ENCODE measurements at regions not wholly inside any gene's neighbourhood (a gene's known extent, or its start where the extent isn't known, plus 50 kb on each side); places are given as distances from the start of the nearest gene placed in this dataset.

DNA sequence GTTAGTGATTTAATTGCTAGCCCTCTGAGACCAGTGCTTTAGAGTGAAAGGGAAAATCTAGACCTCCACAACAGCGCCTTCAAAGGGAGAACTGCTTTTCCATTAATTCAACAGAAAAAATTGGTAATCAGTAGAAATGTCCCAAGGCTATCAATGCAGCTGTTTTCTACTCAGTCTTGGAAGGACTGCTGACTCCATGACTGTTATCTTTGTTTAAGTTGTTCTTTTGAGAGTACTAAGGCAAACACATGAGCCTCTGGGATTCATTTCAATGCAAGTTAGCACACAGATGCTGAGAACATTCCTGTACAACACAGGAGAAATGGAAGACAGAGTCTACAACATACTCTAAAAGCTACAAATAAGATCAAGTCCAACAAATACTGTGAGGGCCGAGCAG lies 301.7 kb upstream of the PTCHD4 start:
- in situ Hi-C loops (cut with MboI) (no loop called here), intact Hi-C loops (cut with micrococcal nuclease; ENCODE audit: unreplicated experiment) (no loop called here)
- POLR2A ChIA-PET: no interaction called here
- TF ChIP-seq ZBTB11 (CRISPR knock-in tag; IDR thresholded peaks at IDR 0.05): no peak
- TF ChIP-seq, protein P1, sequence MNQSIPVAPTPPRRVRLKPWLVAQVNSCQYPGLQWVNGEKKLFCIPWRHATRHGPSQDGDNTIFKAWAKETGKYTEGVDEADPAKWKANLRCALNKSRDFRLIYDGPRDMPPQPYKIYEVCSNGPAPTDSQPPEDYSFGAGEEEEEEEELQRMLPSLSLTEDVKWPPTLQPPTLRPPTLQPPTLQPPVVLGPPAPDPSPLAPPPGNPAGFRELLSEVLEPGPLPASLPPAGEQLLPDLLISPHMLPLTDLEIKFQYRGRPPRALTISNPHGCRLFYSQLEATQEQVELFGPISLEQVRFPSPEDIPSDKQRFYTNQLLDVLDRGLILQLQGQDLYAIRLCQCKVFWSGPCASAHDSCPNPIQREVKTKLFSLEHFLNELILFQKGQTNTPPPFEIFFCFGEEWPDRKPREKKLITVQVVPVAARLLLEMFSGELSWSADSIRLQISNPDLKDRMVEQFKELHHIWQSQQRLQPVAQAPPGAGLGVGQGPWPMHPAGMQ (IDR thresholded peaks at IDR 0.05; ENCODE audit: borderline replicate concordance): no peak
- no peak for TF ChIP-seq NRF1 (conservative IDR thresholded peaks at IDR 0.05; ENCODE audit: low read depth, low read length)
- no peak for TF ChIP-seq LARP7 (IDR thresholded peaks at IDR 0.05)
- Histone ChIP-seq H3K4me1 (ENCODE audit: control insufficient read depth, insufficient read depth, low read length) (no peaks in the 10 kb centered on the region), H3K79me2 (ENCODE audit: control insufficient read depth, insufficient read depth, low read length) (no peaks in the 10 kb centered on the region), H3K4me3 (no peak overlapping the region), H4K20me1 (ENCODE audit: control insufficient read depth, insufficient read depth) (no peaks in the 10 kb centered on the region), H3K4me2 (ENCODE audit: control insufficient read depth, insufficient read depth) (no peak overlapping the region), H3K9ac (ENCODE audit: control insufficient read depth, insufficient read depth, low read length) (no peak overlapping the region), H3K27me3 (replicated peaks in 1 of 2; ENCODE audit: control insufficient read depth in 2 of 2, insufficient read depth in 2 of 2, low read length in 1 of 2) (no peaks in the 10 kb centered on the region), H3K27ac (ENCODE audit: control insufficient read depth, insufficient read depth) (no peak overlapping the region), H2AFZ (ENCODE audit: control insufficient read depth, low read depth, low read length) (no peak overlapping the region), H3K9me3 (replicated peaks; ENCODE audit: control insufficient read depth, insufficient read depth, low read length) (no peaks in the 10 kb centered on the region), H3K36me3 (ENCODE audit: control insufficient read depth in 2 of 2, insufficient read depth in 2 of 2, low read length in 1 of 2) (no peaks in the 10 kb centered on the region)
- SMC1A ChIA-PET (ENCODE audit: uncharacterized antibody, unreplicated experiment): no interaction called here
- RAD21 ChIA-PET (ENCODE audit: unreplicated experiment): no interaction called here
- DNase-seq (ENCODE audit: low read depth, low spot score) (no peak), FAIRE-seq (no peak), ATAC-seq (no peak)
- no TSS peak for BruUV-seq (replicated peaks)
- CTCF ChIA-PET: no interaction called here
- WGBS (ENCODE audit: insufficient coverage, insufficient replicate concordance, low lambda C conversion rate, missing lambda C conversion rate): 0% methylated on average over 2 of the region's 2 CpGs

Measured in GM12878 (cell line).